ENCODE measurements at regions not wholly inside any gene's neighbourhood (a gene's known extent, or its start where the extent isn't known, plus 50 kb on each side); places are given as distances from the start of the nearest gene placed in this dataset.
"Not testable (repeated sequence)": the region's sequence is repeated elsewhere in the genome, so short reads cannot be mapped to it uniquely, and the experiment has no call there.

DNA sequence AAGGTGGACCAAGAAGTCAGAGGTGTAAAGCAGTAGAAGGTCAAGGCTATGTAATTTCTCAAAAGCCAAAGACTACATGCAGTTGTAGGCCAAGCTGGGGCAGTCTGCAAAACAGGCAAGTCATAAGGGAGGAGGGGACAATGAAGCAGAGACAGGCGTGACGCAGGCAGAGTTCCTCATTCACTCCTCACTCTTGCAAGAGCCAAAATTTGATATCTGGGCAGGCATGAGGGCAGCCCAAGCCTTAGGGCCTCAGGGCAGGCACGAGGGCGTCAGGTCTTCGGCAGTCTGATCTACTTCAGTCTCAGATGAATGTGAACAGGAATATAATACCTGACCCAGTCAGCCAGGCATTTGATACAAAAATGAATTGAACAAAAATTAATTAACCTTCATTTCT lies 86.4 kb upstream of the AGA start:
- no peaks in the 10 kb centered on the region for H3K9me3 ChIP-seq (ENCODE audit: control insufficient read depth in 1 of 2, low read length in 2 of 2)
- no peak overlapping the region for H3K4me3 ChIP-seq (ENCODE audit: low read depth in 1 of 2, low read length in 2 of 2)
- no peaks in the 10 kb centered on the region for H3K27me3 ChIP-seq (ENCODE audit: control insufficient read depth in 1 of 2, insufficient read depth in 2 of 2, low read length in 2 of 2)
- no peak overlapping the region for H3K27ac ChIP-seq (ENCODE audit: low read depth, low read length)
- H3K4me1 ChIP-seq (ENCODE audit: control insufficient read depth in 1 of 2, insufficient read depth in 2 of 2, low read length in 2 of 2): no peaks in the 10 kb centered on the region
- no peaks in the 10 kb centered on the region for H3K36me3 ChIP-seq (ENCODE audit: control insufficient read depth in 1 of 2, insufficient read depth in 2 of 2, low read length in 2 of 2)
- H3K9ac ChIP-seq (ENCODE audit: low read depth in 1 of 2, low read length in 2 of 2): no peak overlapping the region

DNA sequence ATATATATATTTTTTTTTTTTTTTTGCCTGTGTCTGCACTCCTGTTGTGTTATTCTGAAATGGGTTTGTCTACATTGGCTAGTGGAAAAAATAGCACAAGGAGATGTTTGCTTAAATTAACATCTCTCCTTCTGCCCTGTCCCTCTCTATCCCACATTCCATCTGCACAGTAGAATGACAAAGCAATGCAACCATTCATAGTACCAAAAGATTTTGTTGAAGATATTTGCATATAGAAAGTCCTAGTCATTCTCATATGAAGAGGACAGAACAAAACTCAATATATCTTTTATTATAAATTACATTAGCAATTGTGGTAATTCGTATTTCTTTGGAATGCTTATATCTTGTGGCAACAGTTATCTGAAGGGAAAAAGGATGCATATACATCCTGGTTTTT lies 88.3 kb upstream of the AGA start:
- H3K4me1 ChIP-seq (ENCODE audit: control insufficient read depth in 1 of 2, insufficient read depth in 2 of 2, low read length in 2 of 2): no peaks in the 10 kb centered on the region
- no peaks in the 10 kb centered on the region for H3K9me3 ChIP-seq (ENCODE audit: control insufficient read depth in 1 of 2, low read length in 2 of 2)
- no peak overlapping the region for H3K9ac ChIP-seq (ENCODE audit: low read depth in 1 of 2, low read length in 2 of 2)
- no peaks in the 10 kb centered on the region for H3K27me3 ChIP-seq (ENCODE audit: control insufficient read depth in 1 of 2, insufficient read depth in 2 of 2, low read length in 2 of 2)
- H3K27ac ChIP-seq (ENCODE audit: low read depth, low read length): no peak overlapping the region
- H3K4me3 ChIP-seq (ENCODE audit: low read depth in 1 of 2, low read length in 2 of 2): no peak overlapping the region
- no peaks in the 10 kb centered on the region for H3K36me3 ChIP-seq (ENCODE audit: control insufficient read depth in 1 of 2, insufficient read depth in 2 of 2, low read length in 2 of 2)

DNA sequence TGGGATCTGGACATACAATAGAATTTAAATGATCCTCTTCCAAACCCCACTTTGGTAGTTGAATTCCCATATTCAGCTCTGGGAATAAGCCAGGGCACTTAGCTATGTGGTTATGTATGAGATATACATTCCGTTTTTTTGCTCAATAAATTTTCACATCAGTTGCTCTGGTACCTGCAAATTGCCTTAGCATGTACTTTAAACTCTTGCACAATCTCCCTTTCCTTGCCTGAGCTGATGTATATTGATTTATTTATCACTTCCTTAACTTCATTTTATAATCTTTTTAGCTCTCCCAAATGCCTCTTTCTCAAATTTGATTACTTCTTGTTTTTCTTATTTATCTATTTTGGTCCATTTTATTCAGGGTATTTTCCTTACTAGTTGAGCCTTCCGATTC lies 90.1 kb upstream of the AGA start:
- H3K27ac ChIP-seq (ENCODE audit: low read depth, low read length): no peak overlapping the region

DNA sequence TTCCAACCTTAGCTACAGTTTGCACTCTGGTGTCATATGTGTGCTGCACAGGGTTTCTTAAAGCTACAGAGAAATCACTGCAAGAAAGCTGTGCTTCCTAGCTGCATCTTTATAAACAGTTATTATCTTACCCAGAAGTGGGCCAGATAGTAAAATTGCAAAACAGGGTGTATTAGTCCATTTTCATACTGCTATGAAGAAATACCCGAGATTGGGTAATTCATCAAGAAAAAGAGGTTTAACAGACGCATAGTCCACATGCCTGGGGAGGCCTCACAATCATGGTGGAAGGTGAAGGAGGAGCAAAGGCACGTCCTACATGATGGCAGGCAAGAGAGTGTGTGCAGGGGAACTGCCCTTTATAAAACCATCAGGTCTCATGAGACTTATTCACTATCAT lies 92.6 kb upstream of the AGA start:
- not testable (repeated sequence) for H3K9ac ChIP-seq (ENCODE audit: low read depth in 1 of 2, low read length in 2 of 2); H3K36me3 ChIP-seq (ENCODE audit: control insufficient read depth in 1 of 2, insufficient read depth in 2 of 2, low read length in 2 of 2); H3K4me3 ChIP-seq (ENCODE audit: low read depth in 1 of 2, low read length in 2 of 2); H3K27ac ChIP-seq (ENCODE audit: low read depth, low read length); H3K9me3 ChIP-seq (ENCODE audit: control insufficient read depth in 1 of 2, low read length in 2 of 2); H3K4me1 ChIP-seq (ENCODE audit: control insufficient read depth in 1 of 2, insufficient read depth in 2 of 2, low read length in 2 of 2); H3K27me3 ChIP-seq (ENCODE audit: control insufficient read depth in 1 of 2, insufficient read depth in 2 of 2, low read length in 2 of 2)

More for the DNA sequence above, 90.1 kb upstream of the AGA start:
- H3K9ac ChIP-seq (ENCODE audit: low read depth in 1 of 2, low read length in 2 of 2): no peak overlapping the region
- H3K36me3 ChIP-seq (ENCODE audit: control insufficient read depth in 1 of 2, insufficient read depth in 2 of 2, low read length in 2 of 2): no peaks in the 10 kb centered on the region
- no peaks in the 10 kb centered on the region for H3K27me3 ChIP-seq (ENCODE audit: control insufficient read depth in 1 of 2, insufficient read depth in 2 of 2, low read length in 2 of 2)
- no peaks in the 10 kb centered on the region for H3K9me3 ChIP-seq (ENCODE audit: control insufficient read depth in 1 of 2, low read length in 2 of 2)
- H3K4me1 ChIP-seq (ENCODE audit: control insufficient read depth in 1 of 2, insufficient read depth in 2 of 2, low read length in 2 of 2): no peaks in the 10 kb centered on the region
- H3K4me3 ChIP-seq (ENCODE audit: low read depth in 1 of 2, low read length in 2 of 2): no peak overlapping the region

DNA sequence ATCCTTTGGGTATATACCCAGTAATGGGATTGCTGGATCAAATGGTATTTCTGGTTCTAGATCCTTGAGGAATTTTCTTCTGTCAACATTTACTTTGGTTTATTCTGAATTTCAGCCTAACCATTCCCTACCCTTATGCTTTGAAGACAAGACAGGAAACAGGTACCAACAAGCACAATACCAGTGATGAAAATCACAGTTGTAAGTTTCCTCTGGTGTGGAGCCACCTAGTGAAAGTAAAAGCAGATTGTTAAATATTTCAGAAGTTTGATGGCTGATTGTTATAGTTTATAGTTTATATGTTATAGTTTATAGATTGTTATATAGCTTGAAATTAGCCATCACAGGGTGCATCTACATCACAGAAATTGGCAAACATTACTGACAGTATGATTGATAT lies 104.5 kb upstream of the AGA start:
- H3K27me3 ChIP-seq (ENCODE audit: control insufficient read depth in 1 of 2, insufficient read depth in 2 of 2, low read length in 2 of 2): no peaks in the 10 kb centered on the region
- H3K4me3 ChIP-seq (ENCODE audit: low read depth in 1 of 2, low read length in 2 of 2): no peak overlapping the region
- H3K9ac ChIP-seq (ENCODE audit: low read depth in 1 of 2, low read length in 2 of 2): no peak overlapping the region
- no peak overlapping the region for H3K27ac ChIP-seq (ENCODE audit: low read depth, low read length)
- H3K36me3 ChIP-seq (ENCODE audit: control insufficient read depth in 1 of 2, insufficient read depth in 2 of 2, low read length in 2 of 2): no peaks in the 10 kb centered on the region
- H3K9me3 ChIP-seq (ENCODE audit: control insufficient read depth in 1 of 2, low read length in 2 of 2): no peaks in the 10 kb centered on the region
- no peaks in the 10 kb centered on the region for H3K4me1 ChIP-seq (ENCODE audit: control insufficient read depth in 1 of 2, insufficient read depth in 2 of 2, low read length in 2 of 2)

DNA sequence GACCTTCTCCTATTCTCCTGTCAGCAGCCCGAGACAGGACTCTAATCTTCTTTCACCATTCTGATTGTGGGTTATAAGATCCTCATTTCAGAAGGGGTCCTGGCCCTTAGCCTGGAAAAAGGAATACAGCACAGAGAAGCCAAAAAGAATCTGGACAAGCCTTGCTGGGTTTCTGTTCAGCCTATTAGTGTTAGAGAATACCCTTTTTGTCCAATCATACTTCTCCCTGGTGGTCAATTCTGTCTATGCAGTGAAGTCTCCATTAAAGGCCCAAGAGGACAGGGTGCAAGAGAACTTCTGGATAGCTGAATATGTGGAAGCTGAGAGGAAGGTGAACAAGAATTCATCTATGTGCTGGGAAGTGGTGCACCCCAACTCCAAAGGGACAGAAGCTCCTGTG lies 105.7 kb upstream of the AGA start:
- no peak overlapping the region for H3K27ac ChIP-seq (ENCODE audit: low read depth, low read length)
- no peaks in the 10 kb centered on the region for H3K4me1 ChIP-seq (ENCODE audit: control insufficient read depth in 1 of 2, insufficient read depth in 2 of 2, low read length in 2 of 2)
- no peak overlapping the region for H3K9ac ChIP-seq (ENCODE audit: low read depth in 1 of 2, low read length in 2 of 2)
- H3K27me3 ChIP-seq (ENCODE audit: control insufficient read depth in 1 of 2, insufficient read depth in 2 of 2, low read length in 2 of 2): no peaks in the 10 kb centered on the region
- no peaks in the 10 kb centered on the region for H3K9me3 ChIP-seq (ENCODE audit: control insufficient read depth in 1 of 2, low read length in 2 of 2)
- no peak overlapping the region for H3K4me3 ChIP-seq (ENCODE audit: low read depth in 1 of 2, low read length in 2 of 2)
- no peaks in the 10 kb centered on the region for H3K36me3 ChIP-seq (ENCODE audit: control insufficient read depth in 1 of 2, insufficient read depth in 2 of 2, low read length in 2 of 2)

DNA sequence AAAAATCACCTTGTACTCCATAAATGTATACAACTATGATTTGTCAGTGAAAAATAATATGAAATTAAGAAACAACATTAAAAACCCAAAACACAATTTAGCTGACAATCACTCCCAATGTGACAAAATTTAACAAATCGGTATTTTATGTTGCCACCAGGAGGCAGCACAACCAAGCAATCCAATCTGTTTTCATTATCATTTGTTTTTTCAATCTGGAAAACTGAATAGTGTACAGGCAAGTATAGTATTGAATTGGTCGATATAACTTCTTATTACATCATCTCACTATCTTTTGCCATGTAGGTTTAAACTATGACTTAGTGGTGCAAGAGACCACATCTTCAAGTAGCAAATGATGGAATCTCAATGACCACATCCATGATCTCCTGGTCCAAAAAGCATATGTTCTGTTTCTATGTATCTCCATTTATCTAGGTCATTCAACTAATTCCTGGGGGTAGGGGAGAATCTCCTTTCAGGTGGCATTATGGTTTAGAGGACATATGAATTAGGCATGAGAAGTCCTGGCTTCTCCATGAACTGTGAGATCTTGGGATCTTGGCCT lies 112.9 kb upstream of the AGA start:
- no peaks in the 10 kb centered on the region for H3K36me3 ChIP-seq (ENCODE audit: control insufficient read depth in 1 of 2, insufficient read depth in 2 of 2, low read length in 2 of 2)
- H3K27me3 ChIP-seq (ENCODE audit: control insufficient read depth in 1 of 2, insufficient read depth in 2 of 2, low read length in 2 of 2): no peaks in the 10 kb centered on the region
- H3K4me3 ChIP-seq (ENCODE audit: low read depth in 1 of 2, low read length in 2 of 2): no peak overlapping the region
- H3K27ac ChIP-seq (ENCODE audit: low read depth, low read length): no peak overlapping the region
- no peaks in the 10 kb centered on the region for H3K9me3 ChIP-seq (ENCODE audit: control insufficient read depth in 1 of 2, low read length in 2 of 2)
- no peaks in the 10 kb centered on the region for H3K4me1 ChIP-seq (ENCODE audit: control insufficient read depth in 1 of 2, insufficient read depth in 2 of 2, low read length in 2 of 2)
- no peak overlapping the region for H3K9ac ChIP-seq (ENCODE audit: low read depth in 1 of 2, low read length in 2 of 2)

DNA sequence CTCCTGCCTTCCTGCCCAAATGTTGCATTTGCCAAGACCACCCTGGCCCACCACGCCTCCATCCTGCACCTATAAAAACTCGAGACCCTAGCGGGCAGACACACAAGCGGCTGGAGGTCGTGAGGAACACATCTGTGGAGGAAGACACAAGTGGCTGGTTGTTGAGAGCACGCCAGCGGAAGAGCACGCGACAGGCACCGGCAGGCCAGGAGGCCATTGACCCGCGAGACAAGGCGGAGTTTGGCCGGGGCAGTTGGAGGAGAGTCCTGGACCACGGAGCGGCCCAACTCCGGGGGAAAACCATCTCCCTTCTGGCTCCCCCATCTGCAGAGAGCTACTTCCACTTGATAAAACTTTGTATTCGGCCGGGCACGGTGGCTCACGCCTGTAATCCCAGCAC lies 115.2 kb upstream of the AGA start:
- no peaks in the 10 kb centered on the region for H3K9me3 ChIP-seq (ENCODE audit: control insufficient read depth in 1 of 2, low read length in 2 of 2)
- no peaks in the 10 kb centered on the region for H3K4me1 ChIP-seq (ENCODE audit: control insufficient read depth in 1 of 2, insufficient read depth in 2 of 2, low read length in 2 of 2)
- H3K27me3 ChIP-seq (ENCODE audit: control insufficient read depth in 1 of 2, insufficient read depth in 2 of 2, low read length in 2 of 2): no peaks in the 10 kb centered on the region
- no peak overlapping the region for H3K27ac ChIP-seq (ENCODE audit: low read depth, low read length)
- H3K9ac ChIP-seq (ENCODE audit: low read depth in 1 of 2, low read length in 2 of 2): no peak overlapping the region
- no peak overlapping the region for H3K4me3 ChIP-seq (ENCODE audit: low read depth in 1 of 2, low read length in 2 of 2)
- no peaks in the 10 kb centered on the region for H3K36me3 ChIP-seq (ENCODE audit: control insufficient read depth in 1 of 2, insufficient read depth in 2 of 2, low read length in 2 of 2)

DNA sequence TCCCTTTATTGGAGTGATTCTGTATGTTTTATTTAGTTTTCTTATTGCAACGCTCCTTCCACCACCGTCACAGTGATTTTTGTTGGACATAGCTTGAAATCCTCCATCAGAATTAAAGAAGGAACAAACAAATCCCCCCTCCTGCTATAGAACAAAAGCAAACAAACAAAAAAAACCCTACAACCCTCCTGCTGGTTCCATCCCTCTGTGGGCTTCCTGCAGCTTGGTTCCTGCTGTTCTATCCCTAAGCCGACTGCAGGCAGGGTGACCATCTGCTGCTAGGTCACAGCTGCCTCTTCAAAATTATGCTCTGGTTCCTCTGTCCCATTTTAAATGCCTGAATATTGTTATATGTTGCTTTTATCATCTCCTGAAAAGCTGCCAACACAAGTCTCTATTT lies 116.8 kb upstream of the AGA start:
- no peaks in the 10 kb centered on the region for H3K27me3 ChIP-seq (ENCODE audit: control insufficient read depth in 1 of 2, insufficient read depth in 2 of 2, low read length in 2 of 2)
- H3K9ac ChIP-seq (ENCODE audit: low read depth in 1 of 2, low read length in 2 of 2): no peak overlapping the region
- no peaks in the 10 kb centered on the region for H3K4me1 ChIP-seq (ENCODE audit: control insufficient read depth in 1 of 2, insufficient read depth in 2 of 2, low read length in 2 of 2)
- H3K4me3 ChIP-seq (ENCODE audit: low read depth in 1 of 2, low read length in 2 of 2): no peak overlapping the region
- no peak overlapping the region for H3K27ac ChIP-seq (ENCODE audit: low read depth, low read length)
- no peaks in the 10 kb centered on the region for H3K36me3 ChIP-seq (ENCODE audit: control insufficient read depth in 1 of 2, insufficient read depth in 2 of 2, low read length in 2 of 2)
- no peaks in the 10 kb centered on the region for H3K9me3 ChIP-seq (ENCODE audit: control insufficient read depth in 1 of 2, low read length in 2 of 2)

DNA sequence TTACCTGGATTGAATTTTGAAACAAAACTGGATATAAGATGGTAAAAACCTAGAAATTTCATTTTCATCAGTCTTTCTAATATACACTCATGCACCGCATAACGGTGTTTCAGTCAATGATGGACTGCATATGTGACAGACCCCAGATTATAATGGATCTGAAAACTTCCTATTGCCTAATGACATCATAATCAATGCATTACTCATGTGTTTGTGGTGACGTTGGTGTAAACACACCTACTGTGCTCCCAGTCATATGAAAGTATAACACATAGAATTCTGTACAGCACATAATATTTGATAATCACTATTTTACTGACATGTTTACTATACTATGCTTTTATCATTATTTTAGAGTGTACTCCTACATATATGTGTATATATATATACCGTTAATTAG lies 119.9 kb upstream of the AGA start:
- Histone ChIP-seq H3K27me3 (ENCODE audit: control insufficient read depth in 1 of 2, insufficient read depth in 2 of 2, low read length in 2 of 2) (no peaks in the 10 kb centered on the region), H3K27ac (ENCODE audit: low read depth, low read length) (no peak overlapping the region), H3K9ac (ENCODE audit: low read depth in 1 of 2, low read length in 2 of 2) (no peak overlapping the region), H3K4me1 (ENCODE audit: control insufficient read depth in 1 of 2, insufficient read depth in 2 of 2, low read length in 2 of 2) (no peaks in the 10 kb centered on the region), H3K4me3 (ENCODE audit: low read depth in 1 of 2, low read length in 2 of 2) (no peak overlapping the region), H3K9me3 (ENCODE audit: control insufficient read depth in 1 of 2, low read length in 2 of 2) (no peaks in the 10 kb centered on the region), H3K36me3 (ENCODE audit: control insufficient read depth in 1 of 2, insufficient read depth in 2 of 2, low read length in 2 of 2) (no peaks in the 10 kb centered on the region)

DNA sequence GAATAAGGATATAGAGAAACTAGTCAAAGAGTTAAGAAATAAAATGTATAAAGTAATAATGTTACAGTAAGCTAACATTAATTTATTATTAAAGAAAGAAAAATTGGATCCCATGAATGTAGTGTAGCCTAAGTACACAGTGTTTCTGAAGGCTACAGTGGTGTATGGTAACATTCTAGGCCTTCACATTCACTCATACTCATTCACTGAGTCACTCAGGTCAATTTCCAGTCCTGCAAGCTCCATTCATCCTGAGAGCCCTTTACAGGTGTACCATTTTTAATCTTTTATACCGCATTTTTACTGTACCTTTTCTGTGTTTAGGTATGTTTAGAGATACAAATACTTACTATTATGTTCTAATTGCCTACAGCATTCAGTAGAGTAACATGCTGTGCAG lies 120.6 kb upstream of the AGA start:
- H3K27me3 ChIP-seq (ENCODE audit: control insufficient read depth in 1 of 2, insufficient read depth in 2 of 2, low read length in 2 of 2): no peaks in the 10 kb centered on the region
- H3K36me3 ChIP-seq (ENCODE audit: control insufficient read depth in 1 of 2, insufficient read depth in 2 of 2, low read length in 2 of 2): no peaks in the 10 kb centered on the region
- no peaks in the 10 kb centered on the region for H3K4me1 ChIP-seq (ENCODE audit: control insufficient read depth in 1 of 2, insufficient read depth in 2 of 2, low read length in 2 of 2)
- no peak overlapping the region for H3K27ac ChIP-seq (ENCODE audit: low read depth, low read length)
- no peak overlapping the region for H3K4me3 ChIP-seq (ENCODE audit: low read depth in 1 of 2, low read length in 2 of 2)
- H3K9ac ChIP-seq (ENCODE audit: low read depth in 1 of 2, low read length in 2 of 2): no peak overlapping the region
- no peaks in the 10 kb centered on the region for H3K9me3 ChIP-seq (ENCODE audit: control insufficient read depth in 1 of 2, low read length in 2 of 2)
